ENCODE measurements at regions not wholly inside any gene's neighbourhood (a gene's known extent, or its start where the extent isn't known, plus 50 kb on each side); places are given as distances from the start of the nearest gene placed in this dataset.

DNA sequence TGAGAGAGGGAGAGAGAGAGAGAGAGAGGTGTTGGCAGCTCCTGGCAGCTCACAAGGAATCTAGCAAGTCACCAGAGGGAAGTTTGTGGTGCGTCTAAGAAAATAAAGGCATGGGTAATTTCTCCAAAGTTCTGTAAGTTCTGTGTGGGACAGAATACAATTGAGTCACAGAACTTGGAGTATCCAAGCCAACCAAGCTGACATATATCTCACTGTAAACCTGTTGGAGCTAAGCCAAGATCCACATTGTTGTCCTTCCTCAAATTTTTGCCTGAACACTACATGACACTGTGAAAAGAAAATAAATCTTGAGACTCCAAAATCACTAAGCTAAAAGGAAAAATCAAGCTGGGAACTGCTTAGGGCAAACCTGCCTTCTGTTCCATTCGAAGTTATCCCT lies 436.7 kb downstream of the MEI4 start:
- Histone ChIP-seq H3K27me3 (no peaks in the 10 kb centered on the region), H3K36me3 (no peaks in the 10 kb centered on the region), H3K4me3 (no peak overlapping the region), H3K9me3 (no peaks in the 10 kb centered on the region), H3K27ac (no peak overlapping the region), H3K4me1 (no peaks in the 10 kb centered on the region)
- FAIRE-seq (no peak), ATAC-seq (no peak), DNase-seq (no peak)
- TF ChIP-seq, protein P1, sequence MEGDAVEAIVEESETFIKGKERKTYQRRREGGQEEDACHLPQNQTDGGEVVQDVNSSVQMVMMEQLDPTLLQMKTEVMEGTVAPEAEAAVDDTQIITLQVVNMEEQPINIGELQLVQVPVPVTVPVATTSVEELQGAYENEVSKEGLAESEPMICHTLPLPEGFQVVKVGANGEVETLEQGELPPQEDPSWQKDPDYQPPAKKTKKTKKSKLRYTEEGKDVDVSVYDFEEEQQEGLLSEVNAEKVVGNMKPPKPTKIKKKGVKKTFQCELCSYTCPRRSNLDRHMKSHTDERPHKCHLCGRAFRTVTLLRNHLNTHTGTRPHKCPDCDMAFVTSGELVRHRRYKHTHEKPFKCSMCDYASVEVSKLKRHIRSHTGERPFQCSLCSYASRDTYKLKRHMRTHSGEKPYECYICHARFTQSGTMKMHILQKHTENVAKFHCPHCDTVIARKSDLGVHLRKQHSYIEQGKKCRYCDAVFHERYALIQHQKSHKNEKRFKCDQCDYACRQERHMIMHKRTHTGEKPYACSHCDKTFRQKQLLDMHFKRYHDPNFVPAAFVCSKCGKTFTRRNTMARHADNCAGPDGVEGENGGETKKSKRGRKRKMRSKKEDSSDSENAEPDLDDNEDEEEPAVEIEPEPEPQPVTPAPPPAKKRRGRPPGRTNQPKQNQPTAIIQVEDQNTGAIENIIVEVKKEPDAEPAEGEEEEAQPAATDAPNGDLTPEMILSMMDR (IDR thresholded peaks at IDR 0.05), result no peak
- intact Hi-C loops (cut with DNase I), result no loop called here
- WGBS, 2 donors, result 60 to 70% methylated on average over 2 of the region's 2 CpGs

DNA sequence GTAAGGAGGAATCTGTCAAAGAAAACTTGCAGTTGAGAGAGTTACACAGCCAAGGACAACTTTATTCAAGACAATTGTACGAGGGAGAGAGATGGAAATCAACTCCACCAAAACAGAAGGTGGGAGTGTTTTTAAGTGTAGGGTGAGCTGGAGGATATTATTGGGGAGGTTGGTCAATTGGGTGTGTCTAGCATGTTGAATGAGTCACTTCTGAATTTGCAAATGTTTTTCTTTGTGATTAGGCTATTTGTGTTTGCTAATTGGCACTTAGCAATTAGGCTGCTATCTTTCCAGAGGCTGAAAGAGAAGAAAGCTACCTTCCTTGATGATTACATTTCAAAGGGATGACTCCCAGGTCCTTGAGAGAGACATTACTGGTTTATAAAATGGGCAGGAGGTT lies 441.1 kb downstream of the MEI4 start:
- intact Hi-C loops (cut with DNase I), result no loop called here
- Histone ChIP-seq H3K27me3 (no peaks in the 10 kb centered on the region), H3K27ac (no peak overlapping the region), H3K4me1 (no peaks in the 10 kb centered on the region), H3K9me3 (no peaks in the 10 kb centered on the region), H3K4me3 (no peak overlapping the region), H3K36me3 (no peaks in the 10 kb centered on the region)
- FAIRE-seq, result no peak
- DNase-seq, result no peak
- TF ChIP-seq, protein P1 (IDR thresholded peaks at IDR 0.05), result no peak
- ATAC-seq, result no peak
- WGBS, 2 donors, result 51 to 56% methylated on average over 1 of the region's 1 CpG

- intact Hi-C loops (cut with DNase I), result no loop called here
- ATAC-seq (no peak), FAIRE-seq (no peak), DNase-seq (no peak)
- Histone ChIP-seq H3K9me3 (no peaks in the 10 kb centered on the region), H3K4me1 (no peaks in the 10 kb centered on the region), H3K27me3 (no peaks in the 10 kb centered on the region), H3K4me3 (no peak overlapping the region), H3K36me3 (no peaks in the 10 kb centered on the region), H3K27ac (no peak overlapping the region)
- TF ChIP-seq, protein P1 (IDR thresholded peaks at IDR 0.05), result no peak
- 83 to 100% methylated on average over 1 of the region's 1 CpG for WGBS, 2 donors
Measured at GRCh38 chr6:78101387-78101786, 448.5 kb downstream of the MEI4 start.

- no peaks in the 10 kb centered on the region for H3K9me3 ChIP-seq
- ATAC-seq (no peak), DNase-seq (no peak), FAIRE-seq (no peak)
- intact Hi-C loops (cut with DNase I), result no loop called here
- H3K4me3 ChIP-seq, result no peak overlapping the region
- no peaks in the 10 kb centered on the region for H3K4me1 ChIP-seq
- no peaks in the 10 kb centered on the region for H3K36me3 ChIP-seq
- TF ChIP-seq, protein P1 (IDR thresholded peaks at IDR 0.05), result no peak
- no peak overlapping the region for H3K27ac ChIP-seq
- no peaks in the 10 kb centered on the region for H3K27me3 ChIP-seq
Measured at GRCh38 chr6:78110641-78111040, 457.8 kb downstream of the MEI4 start.

GRCh38 chr6:78117966-78118365 lies 465.1 kb downstream of the MEI4 start:
- ATAC-seq (no peak), FAIRE-seq (no peak), DNase-seq (no peak)
- intact Hi-C loops (cut with DNase I), result no loop called here
- WGBS, 2 donors, result 67 to 68% methylated on average over 1 of the region's 1 CpG
- H3K4me3 ChIP-seq, result no peak overlapping the region
- peaks cover 0 to 2% (median 0%) of the 10 kb centered on the region in 4 donors for H3K9me3 ChIP-seq
- TF ChIP-seq, protein P1 (IDR thresholded peaks at IDR 0.05), result no peak
- H3K27me3 ChIP-seq, result no peaks in the 10 kb centered on the region
- no peak overlapping the region for H3K27ac ChIP-seq
- H3K36me3 ChIP-seq, result no peaks in the 10 kb centered on the region
- H3K4me1 ChIP-seq, result no peaks in the 10 kb centered on the region
